ENCODE measurements at regions not wholly inside any gene's neighbourhood (a gene's known extent, or its start where the extent isn't known, plus 50 kb on each side); places are given as distances from the start of the nearest gene placed in this dataset.
"Not testable (repeated sequence)": the region's sequence is repeated elsewhere in the genome, so short reads cannot be mapped to it uniquely, and the experiment has no call there.

DNA sequence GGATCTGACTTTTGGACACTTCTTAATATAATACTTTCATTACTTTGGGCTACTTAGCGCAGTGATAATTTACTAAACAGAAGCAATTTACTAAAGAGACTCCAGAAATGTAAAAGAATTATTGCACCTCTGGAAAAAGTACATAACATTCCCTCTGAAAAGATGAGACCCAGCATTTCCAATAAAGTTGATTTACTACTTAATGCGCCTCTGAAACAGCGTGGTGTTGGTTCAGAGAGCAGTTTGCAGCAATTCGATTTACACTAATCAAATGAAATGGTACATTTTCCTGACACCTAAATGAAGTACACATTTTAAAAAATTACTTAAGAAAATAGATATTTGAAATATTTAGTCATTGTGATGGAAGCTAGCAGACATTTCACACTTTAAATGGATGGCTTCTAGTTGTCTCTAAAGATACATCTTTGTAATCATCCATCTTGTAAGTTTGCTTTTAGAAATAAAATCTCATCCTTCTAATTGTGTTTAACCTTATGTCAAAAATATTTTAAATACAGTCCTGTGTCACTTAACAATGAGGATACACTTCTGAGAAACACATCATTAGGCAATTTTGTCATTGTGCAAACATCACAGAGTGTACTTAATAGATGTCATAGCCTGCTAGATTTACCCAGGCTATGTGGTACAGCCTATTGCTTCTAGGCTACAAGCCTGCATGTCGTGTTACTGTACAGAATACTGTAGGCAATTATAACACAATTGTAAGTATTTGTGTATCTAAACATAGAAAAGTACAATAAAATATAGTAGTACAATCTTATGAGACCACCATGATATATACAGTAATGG lies 284.6 kb upstream of the UBE2E3 start:
- DNase-seq (ENCODE audit: low read depth): no peak

DNA sequence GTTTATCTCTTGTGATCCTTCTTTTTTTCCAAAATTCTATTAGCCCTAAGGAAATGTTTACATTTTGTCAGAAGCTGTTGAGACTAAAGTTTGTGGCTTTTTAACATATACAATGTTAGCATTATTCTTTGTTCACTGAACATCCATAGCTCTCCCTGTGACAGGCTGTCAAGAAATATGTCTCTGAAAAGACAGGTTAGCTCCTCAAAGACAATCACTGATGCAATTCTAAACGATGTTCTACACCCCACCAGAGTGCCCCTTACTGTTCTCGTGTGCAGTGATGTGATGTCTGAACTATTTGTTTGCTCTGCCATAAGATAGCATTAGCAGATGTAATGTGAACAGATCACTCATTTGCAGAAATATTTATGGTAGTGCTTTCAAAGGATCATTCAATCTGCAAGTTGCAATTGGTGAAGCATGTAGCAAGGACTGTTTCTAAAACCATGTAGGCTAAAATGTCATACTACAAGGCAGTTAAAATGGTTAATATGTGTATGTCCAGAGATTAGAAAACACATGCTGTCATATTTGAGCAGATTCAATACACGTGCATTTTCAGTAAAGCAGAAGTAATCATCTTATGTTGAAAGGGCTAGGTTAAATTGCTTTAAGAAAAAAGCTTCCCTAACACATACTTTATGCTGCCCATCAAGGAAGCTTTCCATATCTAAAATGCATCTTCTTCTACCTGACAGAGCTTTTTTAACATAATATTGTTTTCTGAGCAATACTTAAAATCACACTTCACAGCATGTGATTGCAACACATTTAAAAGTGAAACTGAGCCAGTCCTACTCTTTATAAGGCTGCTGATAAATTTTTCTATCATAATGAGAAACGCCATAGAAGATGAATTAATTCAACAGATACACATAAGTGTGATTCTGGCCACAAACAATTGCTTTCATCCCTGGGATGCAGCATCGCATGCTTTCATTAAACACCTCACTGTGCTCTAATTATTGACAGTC lies 285.7 kb upstream of the UBE2E3 start:
- no peak for DNase-seq (ENCODE audit: low read depth)

- no peak for DNase-seq (ENCODE audit: low read depth)
These were observed 288.1 kb upstream of the UBE2E3 start for GRCh38 chr2:180692322-180692721.

GRCh38 chr2:180691855-180692223 lies 288.6 kb upstream of the UBE2E3 start:
- DNase-seq (ENCODE audit: low read depth): not testable (repeated sequence)

DNA sequence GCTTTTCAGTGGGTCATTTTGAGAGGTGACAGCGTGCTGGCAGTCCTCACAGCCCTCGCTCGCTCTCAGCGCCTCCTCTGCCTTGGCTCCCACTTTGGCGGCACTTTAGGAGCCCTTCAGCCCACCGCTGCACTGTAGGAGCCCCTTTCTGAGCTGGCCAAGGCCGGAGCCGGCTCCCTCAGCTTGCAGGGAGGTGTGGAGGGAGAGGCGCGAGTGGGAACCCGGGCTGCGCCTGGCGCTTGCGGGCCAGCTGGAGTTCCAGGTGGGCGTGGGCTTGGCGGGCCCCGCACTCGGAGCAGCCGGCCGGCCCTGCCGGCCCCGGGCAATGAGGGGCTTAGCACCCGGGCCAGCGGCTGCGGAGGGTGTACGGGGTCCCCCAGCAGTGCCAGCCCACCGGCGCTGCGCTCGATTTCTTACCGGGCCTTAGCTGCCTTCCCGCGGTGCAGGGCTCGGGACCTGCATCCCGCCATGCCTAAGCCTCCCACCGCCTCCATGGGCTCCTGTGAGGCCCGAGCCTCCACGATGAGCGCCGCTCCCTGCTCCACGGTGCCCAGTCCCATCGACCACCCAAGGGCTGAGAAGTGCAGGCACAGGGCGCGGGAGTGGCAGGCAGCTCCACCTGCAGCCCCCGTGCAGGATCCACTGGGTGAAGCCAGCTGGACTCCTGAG lies 289.1 kb upstream of the UBE2E3 start:
- not testable (repeated sequence) for DNase-seq (ENCODE audit: low read depth)

- peak; percentile 4 for DNase-seq (ENCODE audit: low read depth)
These were observed 289.8 kb upstream of the UBE2E3 start for GRCh38 chr2:180690611-180691010.

DNA sequence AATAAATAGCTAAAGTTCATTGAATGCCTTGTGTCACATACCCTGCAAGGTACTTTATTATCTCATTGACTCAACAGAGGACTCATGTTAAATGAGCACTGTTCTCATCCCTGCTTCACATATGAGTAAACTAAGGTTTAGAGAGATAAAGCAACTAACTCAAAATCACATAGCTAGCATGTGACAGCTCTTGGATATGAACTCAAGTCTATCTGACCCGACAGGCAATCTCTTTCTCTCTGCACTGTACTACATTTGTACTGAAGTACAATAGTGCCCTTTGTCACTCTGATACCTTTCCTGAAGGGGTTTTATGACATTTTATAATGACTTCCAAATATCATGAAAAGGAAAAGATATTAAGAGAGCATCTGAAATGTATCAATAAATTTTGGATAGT lies 297.5 kb upstream of the UBE2E3 start:
- DNase-seq (ENCODE audit: low read depth): no peak

DNA sequence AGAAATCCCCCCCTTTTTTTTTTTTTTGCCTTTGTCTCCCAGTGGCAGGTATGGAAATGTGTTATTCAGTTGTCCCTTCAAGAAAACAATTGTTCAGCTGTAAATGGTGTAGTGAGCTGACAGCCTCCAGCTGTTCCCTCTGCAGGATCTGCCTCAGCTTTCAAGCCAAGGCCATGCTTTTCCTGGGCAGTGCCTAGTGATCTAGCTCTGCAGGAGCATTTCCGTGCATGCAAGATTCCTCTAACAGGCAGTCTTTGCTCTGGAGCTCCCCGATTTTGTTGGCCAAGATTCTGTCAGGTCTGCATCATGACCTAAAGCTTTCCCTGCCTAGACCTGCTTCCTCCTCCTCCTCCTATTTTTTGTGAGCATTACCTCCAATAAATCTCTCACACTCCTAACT lies 300.7 kb upstream of the UBE2E3 start:
- DNase-seq (ENCODE audit: low read depth): no peak

DNA sequence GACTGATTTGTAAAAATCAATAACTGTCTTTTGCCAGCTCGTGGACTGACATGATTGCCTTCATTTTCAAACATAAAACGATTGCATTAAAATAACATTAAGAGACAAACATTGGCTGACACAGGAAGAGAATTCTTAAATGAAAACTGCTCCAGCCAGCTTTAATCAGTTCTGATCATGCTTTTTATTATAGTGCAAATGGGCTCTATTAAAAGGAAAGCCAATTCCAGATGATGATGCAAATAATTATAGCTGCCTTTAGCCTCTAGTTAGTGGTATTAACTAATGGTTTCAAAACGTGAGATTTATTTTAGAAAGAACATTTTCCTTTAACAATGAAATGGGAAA lies 301.8 kb upstream of the UBE2E3 start:
- no peak for DNase-seq (ENCODE audit: low read depth)

GRCh38 chr2:180677930-180678624 lies 302.3 kb upstream of the UBE2E3 start:
- no peak for DNase-seq (ENCODE audit: low read depth)

DNA sequence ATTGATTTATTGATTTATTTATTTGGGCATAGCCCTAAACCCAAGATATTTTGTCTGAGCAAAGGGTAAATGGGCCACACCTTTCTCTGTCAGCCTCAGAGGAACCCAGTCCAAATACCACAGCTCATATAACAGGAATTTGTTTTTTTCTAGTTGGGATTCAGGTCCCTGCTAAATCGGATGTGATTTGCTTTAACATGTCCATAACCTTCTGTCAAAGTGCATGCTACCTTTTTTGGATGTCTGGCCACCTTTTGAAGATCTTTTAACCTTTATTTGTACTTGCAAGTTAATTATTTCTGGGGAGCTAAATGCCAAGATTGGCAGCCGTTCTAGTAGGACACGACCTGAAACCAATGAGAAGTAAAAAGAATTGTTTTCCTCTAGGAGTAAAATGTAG lies 303.2 kb upstream of the UBE2E3 start:
- DNase-seq (ENCODE audit: low read depth): no peak

- no peak for DNase-seq (ENCODE audit: low read depth)
These were observed 303.8 kb upstream of the UBE2E3 start for GRCh38 chr2:180676520-180677025.

GRCh38 chr2:180675170-180675569 lies 305.2 kb upstream of the UBE2E3 start:
- DNase-seq (ENCODE audit: low read depth): no peak

- no peak for DNase-seq (ENCODE audit: low read depth)
These were observed 308.0 kb upstream of the UBE2E3 start for GRCh38 chr2:180672377-180672776.

- DNase-seq (ENCODE audit: low read depth): no peak
These were observed 310.0 kb upstream of the UBE2E3 start for GRCh38 chr2:180670302-180671003.

GRCh38 chr2:180669016-180669415 lies 311.4 kb upstream of the UBE2E3 start:
- no peak for DNase-seq (ENCODE audit: low read depth)

DNA sequence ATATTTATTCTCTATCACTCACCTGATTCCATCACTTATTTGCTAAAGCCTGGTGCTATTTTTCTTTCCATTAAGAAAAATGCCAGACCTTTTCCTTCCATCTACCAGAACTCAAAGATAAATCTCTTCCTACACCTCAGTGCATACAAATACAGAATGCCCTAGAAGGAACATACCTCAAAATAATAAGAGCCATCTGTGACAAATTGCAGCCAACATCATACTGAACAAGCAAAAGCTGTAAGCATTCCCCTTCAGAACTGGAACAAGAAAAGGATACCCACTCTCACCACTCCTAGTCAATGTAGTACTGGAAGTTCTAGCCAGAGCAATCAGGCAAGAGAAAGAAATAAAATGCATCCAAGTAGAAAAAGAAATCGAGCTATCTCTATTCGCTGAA lies 315.9 kb upstream of the UBE2E3 start:
- no peak for DNase-seq (ENCODE audit: low read depth)

- DNase-seq (ENCODE audit: low read depth): peak; percentile 53
These were observed 317.4 kb upstream of the UBE2E3 start for GRCh38 chr2:180662941-180663471.

DNA sequence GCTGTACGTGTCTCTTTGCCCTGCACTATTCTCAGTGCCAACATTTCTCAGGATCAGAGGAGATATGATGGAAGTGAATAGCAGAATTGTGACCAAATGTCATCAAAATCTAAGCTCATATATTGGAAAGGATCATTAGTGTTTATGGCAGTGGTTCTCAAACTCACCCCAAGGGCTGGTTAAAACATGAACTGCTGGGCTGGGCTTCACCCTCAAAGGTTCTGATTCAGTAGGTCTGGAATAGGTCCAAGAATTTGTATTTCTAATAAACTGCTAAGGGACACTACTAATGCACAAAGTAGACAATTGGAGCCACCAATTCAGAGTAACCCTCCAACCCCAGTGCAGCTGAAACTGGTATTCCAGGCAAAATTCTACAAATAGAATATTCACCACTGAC lies 317.9 kb upstream of the UBE2E3 start:
- no peak for DNase-seq (ENCODE audit: low read depth)

GRCh38 chr2:180661686-180662030 lies 318.7 kb upstream of the UBE2E3 start:
- DNase-seq (ENCODE audit: low read depth): no peak
